ENCODE measurements at regions not wholly inside any gene's neighbourhood (a gene's known extent, or its start where the extent isn't known, plus 50 kb on each side); places are given as distances from the start of the nearest gene placed in this dataset.

GRCh38 chr11:29293825-29294224 lies 723.0 kb downstream of the KCNA4 start:
- H3K27ac ChIP-seq: peak overlapping the region; percentile 59
- H3K9me2 ChIP-seq (ENCODE audit: insufficient read depth): no peaks in the 10 kb centered on the region
- peak; percentile 77 for DNase-seq
- H3K4me3 ChIP-seq: 0 out of 2 replicates have a peak overlapping the region, but pooled peaks have one; percentile 7
- H3K36me3 ChIP-seq (ENCODE audit: low read depth): no peaks in the 10 kb centered on the region
- WGBS, 2 experiments (ENCODE audit: low coverage in 1 of 2, low lambda C conversion rate in 2 of 2, missing lambda C conversion rate in 2 of 2): 0 to 1% methylated on average over 3 of the region's 3 CpGs
- no peaks in the 10 kb centered on the region for H3K9me3 ChIP-seq (ENCODE audit: low read depth)
- no peaks in the 10 kb centered on the region for H4K20me1 ChIP-seq (ENCODE audit: insufficient read depth)
- H3F3A ChIP-seq (ENCODE audit: insufficient read depth): peaks cover 16% of the 10 kb centered on the region; the same call in 1 of the 2 replicates
- peak overlapping the region; percentile 13 for H2AFZ ChIP-seq
- H3K4me1 ChIP-seq (ENCODE audit: insufficient read depth): peaks cover 25% of the 10 kb centered on the region
- peak overlapping the region; percentile 7; the same call in 1 of the 2 replicates for H3K9ac ChIP-seq
- no peaks in the 10 kb centered on the region for H3K79me2 ChIP-seq (ENCODE audit: insufficient read depth)
- TF ChIP-seq EZH2 (IDR thresholded peaks at IDR 0.05; ENCODE audit: insufficient read depth, poor library complexity, severe bottlenecking) (no peak), EZH2phosphoT487 (IDR thresholded peaks at IDR 0.05; ENCODE audit: insufficient read depth, low read depth) (no peak)
- H3K4me2 ChIP-seq (ENCODE audit: unreplicated experiment): peak overlapping the region; percentile 43
- H3K27me3 ChIP-seq (replicated peaks; ENCODE audit: insufficient read depth): no peaks in the 10 kb centered on the region
- in situ Hi-C loops (cut with MboI): no loop called here

GRCh38 chr11:29282088-29282487 lies 734.7 kb downstream of the KCNA4 start:
- Histone ChIP-seq H3K27me3 (replicated peaks; ENCODE audit: insufficient read depth) (no peaks in the 10 kb centered on the region), H3K9me2 (ENCODE audit: insufficient read depth) (no peaks in the 10 kb centered on the region), H3K27ac (peak overlapping the region; percentile 40), H3K9ac (peak overlapping the region; percentile 40; the same call in 1 of the 2 replicates), H3K4me3 (peak overlapping the region; percentile 50), H3K79me2 (ENCODE audit: insufficient read depth) (no peaks in the 10 kb centered on the region), H2AFZ (peak overlapping the region; percentile 30; the same call in 1 of the 2 replicates), H3K4me1 (ENCODE audit: insufficient read depth) (peaks cover 20% of the 10 kb centered on the region), H4K20me1 (ENCODE audit: insufficient read depth) (no peaks in the 10 kb centered on the region), H3K4me2 (ENCODE audit: unreplicated experiment) (peak overlapping the region; percentile 73), H3K9me3 (ENCODE audit: low read depth) (no peaks in the 10 kb centered on the region), H3F3A (ENCODE audit: insufficient read depth) (peaks cover 5% of the 10 kb centered on the region; the same call in 1 of the 2 replicates), H3K36me3 (ENCODE audit: low read depth) (no peaks in the 10 kb centered on the region)
- in situ Hi-C loops (cut with MboI): no loop called here
- no peak for TF ChIP-seq EZH2phosphoT487 (IDR thresholded peaks at IDR 0.05; ENCODE audit: insufficient read depth, low read depth)
- no peak for TF ChIP-seq EZH2 (IDR thresholded peaks at IDR 0.05; ENCODE audit: insufficient read depth, poor library complexity, severe bottlenecking)
- 2 to 5% methylated on average over 2 of the region's 2 CpGs for WGBS, 2 experiments (ENCODE audit: low coverage in 1 of 2, low lambda C conversion rate in 2 of 2, missing lambda C conversion rate in 2 of 2)
- DNase-seq: peak; percentile 94

- Histone ChIP-seq H3K27ac (no peak overlapping the region), H3K79me2 (ENCODE audit: insufficient read depth) (no peaks in the 10 kb centered on the region), H3K4me1 (ENCODE audit: insufficient read depth) (peaks cover 20% of the 10 kb centered on the region), H3F3A (ENCODE audit: insufficient read depth) (peaks cover 5% of the 10 kb centered on the region; the same call in 1 of the 2 replicates), H3K4me2 (ENCODE audit: unreplicated experiment) (no peak overlapping the region), H3K9me2 (ENCODE audit: insufficient read depth) (no peaks in the 10 kb centered on the region), H4K20me1 (ENCODE audit: insufficient read depth) (no peaks in the 10 kb centered on the region), H3K36me3 (ENCODE audit: low read depth) (no peaks in the 10 kb centered on the region), H3K9ac (no peak overlapping the region), H3K27me3 (replicated peaks; ENCODE audit: insufficient read depth) (no peaks in the 10 kb centered on the region), H2AFZ (no peak overlapping the region), H3K4me3 (no peak overlapping the region), H3K9me3 (ENCODE audit: low read depth) (no peaks in the 10 kb centered on the region)
- in situ Hi-C loops (cut with MboI): no loop called here
- 45 to 48% methylated on average over 3 of the region's 3 CpGs for WGBS, 2 experiments (ENCODE audit: low coverage in 1 of 2, low lambda C conversion rate in 2 of 2, missing lambda C conversion rate in 2 of 2)
- no peak for DNase-seq
- TF ChIP-seq EZH2phosphoT487 (IDR thresholded peaks at IDR 0.05; ENCODE audit: insufficient read depth, low read depth) (no peak), EZH2 (IDR thresholded peaks at IDR 0.05; ENCODE audit: insufficient read depth, poor library complexity, severe bottlenecking) (no peak)
Measured at GRCh38 chr11:29281271-29281777, 735.5 kb downstream of the KCNA4 start.

- Histone ChIP-seq H2AFZ (no peak overlapping the region), H3K9ac (no peak overlapping the region), H3K36me3 (ENCODE audit: low read depth) (no peaks in the 10 kb centered on the region), H3K27me3 (replicated peaks; ENCODE audit: insufficient read depth) (no peaks in the 10 kb centered on the region), H3K4me3 (no peak overlapping the region), H3K9me3 (ENCODE audit: low read depth) (no peaks in the 10 kb centered on the region), H3K27ac (no peak overlapping the region), H3K9me2 (ENCODE audit: insufficient read depth) (no peaks in the 10 kb centered on the region), H3K79me2 (ENCODE audit: insufficient read depth) (no peaks in the 10 kb centered on the region), H4K20me1 (ENCODE audit: insufficient read depth) (no peaks in the 10 kb centered on the region), H3F3A (ENCODE audit: insufficient read depth) (peaks cover 5% of the 10 kb centered on the region; the same call in 1 of the 2 replicates), H3K4me1 (ENCODE audit: insufficient read depth) (peaks cover 20% of the 10 kb centered on the region), H3K4me2 (ENCODE audit: unreplicated experiment) (no peak overlapping the region)
- TF ChIP-seq EZH2 (IDR thresholded peaks at IDR 0.05; ENCODE audit: insufficient read depth, poor library complexity, severe bottlenecking): no peak
- no peak for TF ChIP-seq EZH2phosphoT487 (IDR thresholded peaks at IDR 0.05; ENCODE audit: insufficient read depth, low read depth)
- WGBS, 2 experiments (ENCODE audit: low coverage in 1 of 2, low lambda C conversion rate in 2 of 2, missing lambda C conversion rate in 2 of 2): 47 to 58% methylated on average over 2 of the region's 2 CpGs
- in situ Hi-C loops (cut with MboI): no loop called here
- DNase-seq: peak; percentile 39
Measured at GRCh38 chr11:29280452-29280851, 736.4 kb downstream of the KCNA4 start.
